ENCODE measurements at regions not wholly inside any gene's neighbourhood (a gene's known extent, or its start where the extent isn't known, plus 50 kb on each side); places are given as distances from the start of the nearest gene placed in this dataset.

- no peak for TF ChIP-seq CTCF (IDR thresholded peaks at IDR 0.05; ENCODE audit: low read depth, low read length)
- no peak for TF ChIP-seq EZH2phosphoT487 (IDR thresholded peaks at IDR 0.05; ENCODE audit: low read depth)
Measured at GRCh38 chr13:106077017-106077416, 458.4 kb downstream of the EFNB2 start.

Data from OCI-LY3 (cell line).